Neural cell (in vitro differentiated cells): ENCODE measurements at regions not wholly inside any gene's neighbourhood (a gene's known extent, or its start where the extent isn't known, plus 50 kb on each side); places are given as distances from the start of the nearest gene placed in this dataset.

Source experiments
- CTCF ChIP-seq: fragments of 450-650 bp; IDR thresholded peaks from 2 replicates; pipeline ENCODE4 v1.5.1; 2014; ENCODE audit warnings: antibody characterized with exemption, mild to moderate bottlenecking, moderate library complexity; ENCODE audit not compliant: poor library complexity, severe bottlenecking
- EP300 ChIP-seq: fragments of 450-650 bp; conservative IDR thresholded peaks from 2 replicates; pipeline ENCODE4 v1.6.1; 2014; ENCODE audit warnings: antibody characterized with exemption, mild to moderate bottlenecking, moderate library complexity; ENCODE audit not compliant: poor library complexity, severe bottlenecking
- EZH2 ChIP-seq: fragments of 200-600, 300-800 bp; shearing (Covaris generic), sonication (generic); IDR thresholded peaks from 2 replicates; pipeline ENCODE4 v1.6.1; 2014; ENCODE audit warnings: antibody characterized with exemption, low read length, borderline replicate concordance, mild to moderate bottlenecking; ENCODE audit not compliant: insufficient read depth, poor library complexity, severe bottlenecking
- MXI1 ChIP-seq: fragments of 450-650 bp; conservative IDR thresholded peaks from 2 replicates; pipeline ENCODE4 v1.6.1; 2014; ENCODE audit warnings: antibody characterized with exemption, mild to moderate bottlenecking; ENCODE audit not compliant: poor library complexity, severe bottlenecking
- POLR2AphosphoS5 ChIP-seq: IDR thresholded peaks from 2 replicates; pipeline ENCODE4 v1.6.1; 2012
- RAD21 ChIP-seq: fragments of 450-650 bp; conservative IDR thresholded peaks from 2 replicates; pipeline ENCODE4 v1.6.1; 2014; ENCODE audit warnings: antibody characterized with exemption, mild to moderate bottlenecking, moderate library complexity
- REST ChIP-seq: IDR thresholded peaks from 2 replicates; pipeline ENCODE4 v1.6.1; 2012; ENCODE audit warnings: borderline replicate concordance
- SMC3 ChIP-seq: fragments of 450-650 bp; conservative IDR thresholded peaks from 2 replicates; pipeline ENCODE4 v1.6.1; 2014; ENCODE audit warnings: antibody characterized with exemption, mild to moderate bottlenecking, moderate library complexity; ENCODE audit not compliant: poor library complexity
- TAF1 ChIP-seq: IDR thresholded peaks from 2 replicates; pipeline ENCODE4 v1.6.1; 2012; ENCODE audit warnings: low read depth

- TF ChIP-seq CTCF (no peak), SMC3 (no peak), POLR2AphosphoS5 (no peak), EP300 (no peak), EZH2 (no peak), TAF1 (no peak), REST (no peak), MXI1 (no peak), RAD21 (no peak)
These were observed 819.9 kb downstream of the OLFM4 start for GRCh38 chr13:53848366-53848961.
